ENCODE measurements at regions not wholly inside any gene's neighbourhood (a gene's known extent, or its start where the extent isn't known, plus 50 kb on each side); places are given as distances from the start of the nearest gene placed in this dataset.

- H3K4me3 ChIP-seq, result no peak overlapping the region
- H3K36me3 ChIP-seq, result no peaks in the 10 kb centered on the region
- intact Hi-C loops (cut with DNase I), result no loop called here
- ATAC-seq, result no peak
- peaks cover 0 to 7% of the 10 kb centered on the region in 2 donors for H3K4me1 ChIP-seq
- H3K9me3 ChIP-seq, result no peaks in the 10 kb centered on the region
- TF ChIP-seq, protein P1, sequence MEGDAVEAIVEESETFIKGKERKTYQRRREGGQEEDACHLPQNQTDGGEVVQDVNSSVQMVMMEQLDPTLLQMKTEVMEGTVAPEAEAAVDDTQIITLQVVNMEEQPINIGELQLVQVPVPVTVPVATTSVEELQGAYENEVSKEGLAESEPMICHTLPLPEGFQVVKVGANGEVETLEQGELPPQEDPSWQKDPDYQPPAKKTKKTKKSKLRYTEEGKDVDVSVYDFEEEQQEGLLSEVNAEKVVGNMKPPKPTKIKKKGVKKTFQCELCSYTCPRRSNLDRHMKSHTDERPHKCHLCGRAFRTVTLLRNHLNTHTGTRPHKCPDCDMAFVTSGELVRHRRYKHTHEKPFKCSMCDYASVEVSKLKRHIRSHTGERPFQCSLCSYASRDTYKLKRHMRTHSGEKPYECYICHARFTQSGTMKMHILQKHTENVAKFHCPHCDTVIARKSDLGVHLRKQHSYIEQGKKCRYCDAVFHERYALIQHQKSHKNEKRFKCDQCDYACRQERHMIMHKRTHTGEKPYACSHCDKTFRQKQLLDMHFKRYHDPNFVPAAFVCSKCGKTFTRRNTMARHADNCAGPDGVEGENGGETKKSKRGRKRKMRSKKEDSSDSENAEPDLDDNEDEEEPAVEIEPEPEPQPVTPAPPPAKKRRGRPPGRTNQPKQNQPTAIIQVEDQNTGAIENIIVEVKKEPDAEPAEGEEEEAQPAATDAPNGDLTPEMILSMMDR (IDR thresholded peaks at IDR 0.05), result no peak
- no peaks in the 10 kb centered on the region for H3K27me3 ChIP-seq
- no peak overlapping the region for H3K27ac ChIP-seq
- no peak for DNase-seq
Observed at GRCh38 chr12:19003987-19004619, 125.4 kb upstream of the PLEKHA5 start.

DNA sequence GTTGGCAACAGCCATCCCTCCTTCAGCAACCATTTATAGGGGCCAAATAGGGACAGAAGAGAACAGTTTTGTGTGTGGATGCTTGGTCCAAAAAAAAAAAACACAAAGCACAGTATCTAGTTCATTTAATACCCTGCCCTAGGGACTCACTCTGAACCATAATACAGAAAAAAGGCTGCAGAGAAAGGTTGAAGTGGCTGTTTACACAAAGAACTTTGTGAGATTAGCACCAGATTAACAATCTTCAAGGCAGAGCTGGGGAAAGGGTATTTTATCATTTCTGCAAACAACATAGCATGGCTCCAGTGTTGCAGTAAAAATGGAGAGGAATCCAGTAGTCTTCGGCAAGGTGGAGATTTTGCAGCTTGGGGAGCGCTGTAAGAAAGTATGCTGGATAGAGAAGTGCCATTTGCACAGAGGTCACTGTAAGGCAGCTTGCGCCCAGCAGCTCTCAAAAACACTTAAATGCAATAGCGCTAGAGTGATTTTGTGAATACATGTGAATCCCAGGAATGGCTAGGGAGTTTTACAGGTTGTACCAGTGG lies 124.2 kb upstream of the PLEKHA5 start:
- peaks cover 0 to 7% of the 10 kb centered on the region in 2 donors for H3K4me1 ChIP-seq
- DNase-seq, result no peak
- no peaks in the 10 kb centered on the region for H3K9me3 ChIP-seq
- no peak overlapping the region for H3K27ac ChIP-seq
- TF ChIP-seq, protein P1 (IDR thresholded peaks at IDR 0.05), result no peak
- H3K4me3 ChIP-seq, result no peak overlapping the region
- H3K27me3 ChIP-seq, result no peaks in the 10 kb centered on the region
- peak; percentile 48 for ATAC-seq
- intact Hi-C loops (cut with DNase I), result no loop called here
- H3K36me3 ChIP-seq, result no peaks in the 10 kb centered on the region

DNA sequence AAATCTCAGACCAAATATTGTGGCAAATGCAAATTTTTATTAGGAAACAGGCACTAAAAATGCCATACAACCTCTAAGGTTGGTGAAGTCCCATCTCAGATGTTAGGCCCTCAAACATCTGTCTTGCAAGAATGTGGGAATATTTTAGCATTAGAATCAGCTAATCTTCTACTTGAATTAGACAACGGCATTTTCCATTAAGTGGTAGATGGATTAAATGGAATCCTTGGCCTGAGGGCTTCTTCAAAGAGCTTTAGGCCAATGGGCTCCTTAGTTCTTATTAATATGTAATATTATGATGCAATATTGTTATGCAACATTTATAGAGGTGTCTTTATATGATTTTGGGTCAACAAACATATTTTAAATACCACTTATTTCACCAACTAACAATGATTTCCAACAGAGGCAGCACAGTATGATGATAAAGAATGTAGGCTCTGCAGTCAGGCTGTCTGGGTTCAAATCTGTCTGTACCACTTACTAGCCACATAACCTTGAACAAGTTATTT lies 122.9 kb upstream of the PLEKHA5 start:
- TF ChIP-seq, protein P1 (IDR thresholded peaks at IDR 0.05), result no peak

DNA sequence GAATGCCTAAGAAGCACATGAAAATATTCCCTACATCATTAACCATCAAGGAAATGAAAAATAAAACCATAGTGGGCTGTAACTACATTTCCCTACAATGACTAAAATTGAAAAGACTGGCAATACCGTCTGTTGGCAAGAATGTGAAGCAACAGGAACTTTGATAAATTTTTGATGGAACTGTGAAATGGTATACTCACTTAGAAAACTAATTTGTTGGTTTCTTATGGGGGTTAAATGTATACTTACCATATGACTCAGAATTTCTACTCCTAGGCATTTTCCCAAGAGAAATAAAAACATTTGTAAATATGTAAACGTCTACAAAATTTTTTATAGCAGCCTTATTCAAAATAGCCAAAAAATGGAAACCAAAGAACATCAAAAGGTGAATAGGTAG lies 121.4 kb upstream of the PLEKHA5 start:
- no peak overlapping the region for H3K4me3 ChIP-seq
- DNase-seq (no peak), ATAC-seq (no peak)
- H3K4me1 ChIP-seq, result no peaks in the 10 kb centered on the region
- no peaks in the 10 kb centered on the region for H3K27me3 ChIP-seq
- no peaks in the 10 kb centered on the region for H3K36me3 ChIP-seq
- no peaks in the 10 kb centered on the region for H3K9me3 ChIP-seq
- H3K27ac ChIP-seq, result no peak overlapping the region
- TF ChIP-seq, protein P1 (IDR thresholded peaks at IDR 0.05), result no peak
- intact Hi-C loops (cut with DNase I), result no loop called here

More for the DNA sequence above, 122.9 kb upstream of the PLEKHA5 start:
- intact Hi-C loops (cut with DNase I), result no loop called here
- H3K4me3 ChIP-seq, result no peak overlapping the region
- ATAC-seq, result no peak
- no peak for DNase-seq
- H3K4me1 ChIP-seq, result peaks cover 0 to 7% of the 10 kb centered on the region in 2 donors
- H3K27me3 ChIP-seq, result no peaks in the 10 kb centered on the region
- no peaks in the 10 kb centered on the region for H3K9me3 ChIP-seq
- H3K27ac ChIP-seq, result no peak overlapping the region
- H3K36me3 ChIP-seq, result no peaks in the 10 kb centered on the region

DNA sequence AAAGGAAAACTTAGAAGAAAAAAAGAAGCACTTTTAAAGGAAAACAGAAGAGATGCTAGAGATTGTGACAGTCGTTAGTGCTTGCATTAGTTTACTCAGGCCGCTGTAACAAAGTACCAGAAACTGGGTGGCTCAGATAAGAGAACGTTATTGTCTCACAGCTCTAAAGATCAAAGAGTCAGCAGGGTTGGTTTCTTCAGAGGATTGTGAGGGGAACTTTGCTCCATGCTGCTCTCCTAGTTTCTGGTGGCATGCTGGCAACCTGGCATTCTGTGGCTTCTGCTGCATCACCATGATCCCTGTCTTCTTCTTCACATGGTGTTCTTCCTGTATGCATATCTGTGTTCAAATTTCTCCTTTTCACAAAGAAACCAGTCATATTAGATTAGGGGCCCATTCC lies 119.4 kb upstream of the PLEKHA5 start:
- TF ChIP-seq, protein P1 (IDR thresholded peaks at IDR 0.05), result no peak
- Histone ChIP-seq H3K9me3 (no peaks in the 10 kb centered on the region), H3K4me3 (no peak overlapping the region), H3K36me3 (no peaks in the 10 kb centered on the region), H3K4me1 (no peaks in the 10 kb centered on the region), H3K27me3 (no peaks in the 10 kb centered on the region), H3K27ac (no peak overlapping the region)
- DNase-seq, result no peak
- no peak for ATAC-seq
- intact Hi-C loops (cut with DNase I), result no loop called here
